Duodenal mucosa (tissue), 2 donors: ENCODE measurements at regions not wholly inside any gene's neighbourhood (a gene's known extent, or its start where the extent isn't known, plus 50 kb on each side); places are given as distances from the start of the nearest gene placed in this dataset.

Source experiments
- H3K27ac ChIP-seq: one replicate; pipeline ENCODE4 v1.7.0; 2013; ENCODE audit warnings: low read depth, low read length
- H3K27me3 ChIP-seq, 2 donors: one replicate each; pipeline ENCODE4 v1.7.0; 2013; ENCODE audit warnings: low read length in 2 of 2, control low read depth in 1 of 2; ENCODE audit not compliant: insufficient read depth in 2 of 2, control insufficient read depth in 1 of 2
- H3K36me3 ChIP-seq, 2 donors: one replicate each; pipeline ENCODE4 v1.7.0; 2013; ENCODE audit warnings: low read length in 2 of 2, control low read depth in 1 of 2; ENCODE audit not compliant: insufficient read depth in 2 of 2, control insufficient read depth in 1 of 2
- H3K4me1 ChIP-seq, 2 donors: one replicate each; pipeline ENCODE4 v1.7.0; 2013; ENCODE audit warnings: low read length in 2 of 2, control low read depth in 1 of 2; ENCODE audit not compliant: insufficient read depth in 2 of 2, control insufficient read depth in 1 of 2
- H3K4me3 ChIP-seq, 2 donors: one replicate each; pipeline ENCODE4 v1.7.0; 2013; ENCODE audit warnings: low read length in 2 of 2, low read depth in 1 of 2
- H3K9ac ChIP-seq, 2 donors: one replicate each; pipeline ENCODE4 v1.7.0; 2013; ENCODE audit warnings: low read length in 2 of 2, low read depth in 1 of 2
- H3K9me3 ChIP-seq, 2 donors: one replicate each; pipeline ENCODE4 v1.7.0; 2013; ENCODE audit warnings: low read length in 2 of 2, control low read depth in 1 of 2; ENCODE audit not compliant: control insufficient read depth in 1 of 2

GRCh38 chr11:116527180-116527991 lies 245.4 kb downstream of the BUD13 start:
- H3K36me3 ChIP-seq = no peaks in the 10 kb centered on the region
- H3K27ac ChIP-seq = no peak overlapping the region
- no peak overlapping the region for H3K4me3 ChIP-seq
- peaks cover 0 to 7% of the 10 kb centered on the region in 2 donors for H3K9me3 ChIP-seq
- H3K9ac ChIP-seq = no peak overlapping the region
- peaks cover 0 to 4% of the 10 kb centered on the region in 2 donors for H3K27me3 ChIP-seq
- no peaks in the 10 kb centered on the region for H3K4me1 ChIP-seq

GRCh38 chr11:116525961-116526495 lies 246.8 kb downstream of the BUD13 start:
- Histone ChIP-seq H3K27me3 (peaks cover 0 to 4% of the 10 kb centered on the region in 2 donors), H3K9ac (no peak overlapping the region), H3K9me3 (peaks cover 0 to 6% of the 10 kb centered on the region in 2 donors), H3K4me3 (no peak overlapping the region), H3K27ac (no peak overlapping the region), H3K36me3 (no peaks in the 10 kb centered on the region), H3K4me1 (no peaks in the 10 kb centered on the region)

- Histone ChIP-seq H3K9me3 (no peaks in the 10 kb centered on the region), H3K27ac (no peak overlapping the region), H3K9ac (no peak overlapping the region), H3K4me1 (no peaks in the 10 kb centered on the region), H3K4me3 (no peak overlapping the region), H3K36me3 (no peaks in the 10 kb centered on the region), H3K27me3 (no peaks in the 10 kb centered on the region)
These were observed 253.3 kb downstream of the BUD13 start for GRCh38 chr11:116519499-116519898.

- Histone ChIP-seq H3K36me3 (no peaks in the 10 kb centered on the region), H3K4me3 (no peak overlapping the region), H3K4me1 (no peaks in the 10 kb centered on the region), H3K27me3 (no peaks in the 10 kb centered on the region), H3K9ac (no peak overlapping the region), H3K27ac (no peak overlapping the region), H3K9me3 (no peaks in the 10 kb centered on the region)
These were observed 254.6 kb downstream of the BUD13 start for GRCh38 chr11:116518141-116518540.

DNA sequence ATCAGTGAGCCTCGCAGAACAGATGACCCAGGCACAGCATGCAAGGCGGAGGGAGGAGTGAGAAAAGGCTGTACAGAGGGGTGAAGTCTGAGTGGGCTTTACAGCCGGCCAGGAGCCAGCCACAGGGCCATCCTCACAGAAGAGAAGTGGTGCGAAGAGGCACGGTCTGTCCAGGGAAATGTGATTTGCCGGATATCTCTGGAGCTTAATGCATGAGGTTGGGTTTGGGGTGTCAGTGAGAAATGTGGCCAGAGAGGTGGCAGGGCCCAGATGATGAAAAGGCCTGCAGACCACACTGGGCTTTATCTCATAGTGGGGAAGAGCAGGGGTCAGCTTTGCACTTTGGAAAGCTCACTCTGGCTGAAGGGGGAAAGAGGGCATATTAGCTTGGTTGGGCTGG lies 255.2 kb downstream of the BUD13 start:
- H3K27me3 ChIP-seq = no peaks in the 10 kb centered on the region
- H3K9ac ChIP-seq = no peak overlapping the region
- H3K27ac ChIP-seq = no peak overlapping the region
- H3K36me3 ChIP-seq = no peaks in the 10 kb centered on the region
- no peaks in the 10 kb centered on the region for H3K4me1 ChIP-seq
- H3K9me3 ChIP-seq = no peaks in the 10 kb centered on the region
- H3K4me3 ChIP-seq = no peak overlapping the region

DNA sequence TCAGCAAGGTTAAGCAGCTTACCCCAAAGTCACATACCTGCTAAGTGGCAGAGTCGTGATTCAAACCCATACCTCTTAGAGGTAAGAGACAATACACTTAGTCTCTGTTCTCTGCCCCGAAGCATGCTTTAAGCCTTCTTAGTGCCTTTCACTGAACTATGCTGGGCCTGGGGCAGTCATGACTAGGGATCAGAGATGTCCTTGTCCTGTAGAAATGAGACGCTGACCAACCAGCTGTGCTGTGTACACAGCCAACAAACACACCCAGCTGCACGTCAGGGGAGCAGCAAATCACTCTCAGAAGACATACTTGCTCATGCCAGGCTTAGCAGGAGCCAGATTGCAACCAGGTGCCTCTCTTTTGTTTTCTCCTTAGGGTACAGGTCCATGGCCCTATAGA lies 255.7 kb downstream of the BUD13 start:
- Histone ChIP-seq H3K27me3 (no peaks in the 10 kb centered on the region), H3K9ac (no peak overlapping the region), H3K4me3 (no peak overlapping the region), H3K36me3 (no peaks in the 10 kb centered on the region), H3K9me3 (no peaks in the 10 kb centered on the region), H3K27ac (no peak overlapping the region), H3K4me1 (no peaks in the 10 kb centered on the region)

DNA sequence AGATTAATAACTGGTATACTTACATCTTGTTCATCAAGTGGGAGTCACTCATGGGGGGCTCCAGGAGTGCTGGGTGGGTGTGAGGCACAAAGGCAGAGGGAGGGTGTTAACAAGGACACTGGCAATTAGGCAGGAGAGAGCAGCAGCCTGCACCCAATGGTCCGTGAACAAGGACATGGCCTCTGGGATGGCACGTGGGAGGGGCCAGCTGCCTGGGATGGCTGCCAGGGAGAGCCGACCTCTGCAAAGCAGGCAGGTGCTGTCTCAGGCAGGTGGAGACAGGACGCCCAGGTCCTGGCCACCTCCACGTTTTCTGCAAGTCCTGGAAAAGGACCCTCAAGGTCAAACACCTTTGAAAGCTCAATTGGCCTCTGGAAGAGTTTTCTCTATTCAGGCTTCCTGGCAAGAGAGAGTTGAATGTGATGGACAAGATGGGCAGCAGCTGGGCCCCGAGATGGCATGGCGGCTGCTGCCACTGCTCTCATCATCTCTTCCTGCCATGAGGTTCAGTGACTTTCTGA lies 257.1 kb downstream of the BUD13 start:
- no peak overlapping the region for H3K4me3 ChIP-seq
- H3K36me3 ChIP-seq = no peaks in the 10 kb centered on the region
- no peaks in the 10 kb centered on the region for H3K9me3 ChIP-seq
- no peaks in the 10 kb centered on the region for H3K4me1 ChIP-seq
- no peak overlapping the region for H3K27ac ChIP-seq
- H3K27me3 ChIP-seq = no peaks in the 10 kb centered on the region
- H3K9ac ChIP-seq = no peak overlapping the region

DNA sequence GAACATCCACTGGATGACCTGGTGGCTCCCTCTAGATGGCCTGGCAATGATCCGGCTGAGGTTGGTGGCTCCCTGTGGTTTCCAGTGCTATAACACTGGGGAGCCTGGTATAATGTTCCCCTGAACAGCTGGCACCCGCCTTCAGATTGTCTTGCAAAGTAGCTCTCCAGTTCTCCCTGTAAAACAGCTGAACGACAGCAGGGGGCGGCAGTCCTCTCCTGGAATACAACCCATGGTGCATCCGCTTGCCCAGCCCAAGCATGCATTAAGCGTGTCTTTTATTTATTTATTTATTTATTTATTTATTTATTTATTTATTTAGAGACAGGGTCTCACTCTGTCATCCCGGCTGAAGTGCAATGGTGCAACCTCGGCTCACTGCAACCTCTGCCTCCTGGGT lies 258.9 kb downstream of the BUD13 start:
- Histone ChIP-seq H3K36me3 (no peaks in the 10 kb centered on the region), H3K9me3 (no peaks in the 10 kb centered on the region), H3K27ac (no peak overlapping the region), H3K9ac (no peak overlapping the region), H3K4me3 (no peak overlapping the region), H3K4me1 (no peaks in the 10 kb centered on the region), H3K27me3 (no peaks in the 10 kb centered on the region)

DNA sequence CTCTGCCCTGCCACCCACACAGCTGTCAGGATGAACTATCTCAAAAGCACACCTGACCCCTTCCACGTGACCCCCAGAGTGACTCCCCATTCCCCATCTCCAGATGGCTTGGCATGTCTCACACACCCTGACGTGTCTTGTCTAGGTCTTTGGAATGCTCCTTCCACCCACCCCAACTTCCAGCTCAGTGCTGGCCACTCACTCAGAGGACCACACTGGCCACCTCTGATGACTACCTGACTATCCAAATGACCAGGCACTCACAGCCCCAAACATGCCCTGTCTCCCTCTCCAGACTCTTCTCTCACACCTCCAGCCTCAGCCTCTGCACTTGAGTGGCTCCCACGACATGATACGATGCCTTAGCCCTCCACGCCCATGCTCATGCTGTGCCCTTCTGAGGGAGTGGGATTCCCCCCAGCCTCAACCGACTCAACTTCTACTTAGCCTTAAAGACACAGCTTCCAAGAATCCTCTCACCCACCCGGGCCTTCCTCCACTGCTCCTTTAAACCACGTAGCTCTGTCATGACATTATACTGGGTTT lies 259.4 kb downstream of the BUD13 start:
- Histone ChIP-seq H3K27ac (no peak overlapping the region), H3K9me3 (no peaks in the 10 kb centered on the region), H3K9ac (no peak overlapping the region), H3K4me1 (no peaks in the 10 kb centered on the region), H3K4me3 (no peak overlapping the region), H3K36me3 (no peaks in the 10 kb centered on the region), H3K27me3 (no peaks in the 10 kb centered on the region)

GRCh38 chr11:116512841-116513240 lies 259.9 kb downstream of the BUD13 start:
- H3K27me3 ChIP-seq = peaks cover 0 to 4% of the 10 kb centered on the region in 2 donors
- H3K4me1 ChIP-seq = no peaks in the 10 kb centered on the region
- no peaks in the 10 kb centered on the region for H3K36me3 ChIP-seq
- no peak overlapping the region for H3K9ac ChIP-seq
- H3K4me3 ChIP-seq = no peak overlapping the region
- no peak overlapping the region for H3K27ac ChIP-seq
- no peaks in the 10 kb centered on the region for H3K9me3 ChIP-seq
